Transverse colon (tissue), 4 donors: ENCODE measurements at regions not wholly inside any gene's neighbourhood (a gene's known extent, or its start where the extent isn't known, plus 50 kb on each side); places are given as distances from the start of the nearest gene placed in this dataset.

ENCODE experiments used
- EP300 ChIP-seq: sonication (generic); formaldehyde crosslinking; IDR thresholded peaks from one replicate; pipeline ENCODE4 v1.6.1; 2017; ENCODE audit warnings: antibody characterized with exemption, low read depth
- POLR2A ChIP-seq: fragments of 450-650 bp; IDR thresholded peaks from one replicate; pipeline ENCODE4 v1.6.1; 2016; ENCODE audit warnings: antibody characterized with exemption, mild to moderate bottlenecking, moderate library complexity
- POLR2AphosphoS5 ChIP-seq, 3 donors: sonication (generic); formaldehyde crosslinking; IDR thresholded peaks; one replicate each; pipeline ENCODE4 v1.6.1; 2016; ENCODE audit warnings: antibody characterized with exemption in 3 of 3
- TF ChIP-seq, protein P1 (sequence below), 5 experiments: fragments of 200-600 bp in 3 of 5; fragments of 450-650 bp in 2 of 5; sonication (generic) in 3 of 5; IDR thresholded peaks; 1 replicate in 2 of 5; 2 replicates in 3 of 5; pipeline ENCODE4 v1.5.1; 2016 to 2017; ENCODE audit warnings: antibody characterized with exemption in 5 of 5, inconsistent platforms in 3 of 5, mild to moderate bottlenecking in 2 of 5, moderate library complexity in 1 of 5

GRCh38 chr7:131623154-131623553, 66.7 kb upstream of the PODXL start:
- TF ChIP-seq, protein P1, sequence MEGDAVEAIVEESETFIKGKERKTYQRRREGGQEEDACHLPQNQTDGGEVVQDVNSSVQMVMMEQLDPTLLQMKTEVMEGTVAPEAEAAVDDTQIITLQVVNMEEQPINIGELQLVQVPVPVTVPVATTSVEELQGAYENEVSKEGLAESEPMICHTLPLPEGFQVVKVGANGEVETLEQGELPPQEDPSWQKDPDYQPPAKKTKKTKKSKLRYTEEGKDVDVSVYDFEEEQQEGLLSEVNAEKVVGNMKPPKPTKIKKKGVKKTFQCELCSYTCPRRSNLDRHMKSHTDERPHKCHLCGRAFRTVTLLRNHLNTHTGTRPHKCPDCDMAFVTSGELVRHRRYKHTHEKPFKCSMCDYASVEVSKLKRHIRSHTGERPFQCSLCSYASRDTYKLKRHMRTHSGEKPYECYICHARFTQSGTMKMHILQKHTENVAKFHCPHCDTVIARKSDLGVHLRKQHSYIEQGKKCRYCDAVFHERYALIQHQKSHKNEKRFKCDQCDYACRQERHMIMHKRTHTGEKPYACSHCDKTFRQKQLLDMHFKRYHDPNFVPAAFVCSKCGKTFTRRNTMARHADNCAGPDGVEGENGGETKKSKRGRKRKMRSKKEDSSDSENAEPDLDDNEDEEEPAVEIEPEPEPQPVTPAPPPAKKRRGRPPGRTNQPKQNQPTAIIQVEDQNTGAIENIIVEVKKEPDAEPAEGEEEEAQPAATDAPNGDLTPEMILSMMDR (IDR thresholded peaks at IDR 0.05), result no peak
- TF ChIP-seq EP300 (no peak), POLR2AphosphoS5 (IDR thresholded peaks at IDR 0.05) (peak in 2 of 3 donors; percentile 14 to 17), POLR2A (no peak)
